Lung (tissue), 11 donors: ENCODE measurements at regions not wholly inside any gene's neighbourhood (a gene's known extent, or its start where the extent isn't known, plus 50 kb on each side); places are given as distances from the start of the nearest gene placed in this dataset.

Source experiments
- ATAC-seq: fragments of 200-7000 bp; cut with Tn5 transposase; one replicate; pipeline ENCODE4 v1.9.1; 2020; ENCODE audit warnings: moderate number of reproducible peaks; ENCODE audit not compliant: insufficient read depth, low FRiP score
- DNase-seq, 3 donors: peaks; one replicate each; pipeline ENCODE4 v3.0.0-alpha.2; 2013 to 2017
- H3K27ac ChIP-seq, 2 donors: one replicate each; pipeline ENCODE4 v1.5.1; 2013; ENCODE audit warnings: mild to moderate bottlenecking in 2 of 2, moderate library complexity in 2 of 2, control low read depth in 1 of 2, inconsistent platforms in 1 of 2, low read depth in 1 of 2, low read length in 1 of 2
- H3K27me3 ChIP-seq, 3 donors: one replicate each; pipeline ENCODE4 v1.5.1; 2013; ENCODE audit warnings: low read length in 2 of 3; ENCODE audit not compliant: control insufficient read depth in 3 of 3, insufficient read depth in 3 of 3
- H3K36me3 ChIP-seq, 4 donors: one replicate each; pipeline ENCODE4 v1.5.1; 2013; ENCODE audit warnings: low read length in 4 of 4, mild to moderate bottlenecking in 1 of 4, moderate library complexity in 1 of 4; ENCODE audit not compliant: control insufficient read depth in 4 of 4, insufficient read depth in 4 of 4
- H3K4me1 ChIP-seq, 5 donors: one replicate each; pipeline ENCODE4 v1.5.1; 2013; ENCODE audit warnings: low read length in 5 of 5, mild to moderate bottlenecking in 2 of 5, moderate library complexity in 1 of 5; ENCODE audit not compliant: control insufficient read depth in 5 of 5, insufficient read depth in 5 of 5
- H3K4me3 ChIP-seq: one replicate; pipeline ENCODE4 v1.5.1; 2013; ENCODE audit warnings: mild to moderate bottlenecking, control low read depth, moderate library complexity
- H3K9ac ChIP-seq, 2 donors: one replicate each; pipeline ENCODE4 v1.5.1; 2013; ENCODE audit warnings: low read length in 2 of 2, control low read depth in 1 of 2; ENCODE audit not compliant: insufficient read depth in 1 of 2
- H3K9me3 ChIP-seq, 4 donors: one replicate each; pipeline ENCODE4 v1.5.1; 2013; ENCODE audit warnings: low read length in 3 of 4, mild to moderate bottlenecking in 1 of 4, moderate library complexity in 1 of 4; ENCODE audit not compliant: control insufficient read depth in 4 of 4, insufficient read depth in 3 of 4
- CTCF ChIP-seq: IDR thresholded peaks from 2 replicates; pipeline ENCODE4 v1.5.1; 2012; ENCODE audit warnings: mild to moderate bottlenecking; ENCODE audit errors: control extremely low read depth, extremely low read depth
- WGBS, 2 donors: extraction: QIAGEN DNeasy Blood & Tissue Kit; methylation state at CpG; one replicate each; pipeline ENCODE4 v1.1.7; 2013; 5-methylcytosine and 5-hydroxymethylcytosine counted together
- donor health status: control.
- donor health status: control.
- donor health status: Bipolar disorder and iron deficiency.
- donor health status: healthy.
- donor health status: DM: yes; HTN: yes; CAD: no.

GRCh38 chr9:73549991-73550390, 398.3 kb downstream of the ANXA1 start:
- ATAC-seq, result no peak
- 47 to 59% methylated on average over 1 of the region's 1 CpG for WGBS, 2 donors

GRCh38 chr9:73553295-73553694, 401.6 kb downstream of the ANXA1 start:
- no peak overlapping the region for H3K4me3 ChIP-seq
- DNase-seq (no peak), ATAC-seq (no peak)
- no peak overlapping the region for H3K27ac ChIP-seq
- no peaks in the 10 kb centered on the region for H3K9me3 ChIP-seq
- no peaks in the 10 kb centered on the region for H3K4me1 ChIP-seq
- no peaks in the 10 kb centered on the region for H3K27me3 ChIP-seq
- no peak for TF ChIP-seq CTCF
- WGBS, 2 donors, result 54 to 66% methylated on average over 3 of the region's 3 CpGs
- H3K9ac ChIP-seq, result no peak overlapping the region
- no peaks in the 10 kb centered on the region for H3K36me3 ChIP-seq

More at GRCh38 chr9:73549991-73550390, 398.3 kb downstream of the ANXA1 start:
- Histone ChIP-seq H3K27ac (no peak overlapping the region), H3K27me3 (no peaks in the 10 kb centered on the region), H3K9ac (no peak overlapping the region), H3K9me3 (no peaks in the 10 kb centered on the region), H3K4me3 (no peak overlapping the region), H3K4me1 (no peaks in the 10 kb centered on the region), H3K36me3 (no peaks in the 10 kb centered on the region)
- no peak for TF ChIP-seq CTCF
- DNase-seq, result no peak

- no peak overlapping the region for H3K27ac ChIP-seq
- no peaks in the 10 kb centered on the region for H3K36me3 ChIP-seq
- TF ChIP-seq CTCF, result no peak
- no peak for DNase-seq
- ATAC-seq, result no peak
- H3K4me3 ChIP-seq, result no peak overlapping the region
- no peaks in the 10 kb centered on the region for H3K9me3 ChIP-seq
- H3K27me3 ChIP-seq, result no peaks in the 10 kb centered on the region
- H3K9ac ChIP-seq, result no peak overlapping the region
- no peaks in the 10 kb centered on the region for H3K4me1 ChIP-seq
Observed at GRCh38 chr9:73558471-73558870, 406.8 kb downstream of the ANXA1 start.

- DNase-seq, result no peak
- 86 to 92% methylated on average over 4 of the region's 4 CpGs for WGBS, 2 donors
- H3K27ac ChIP-seq, result no peak overlapping the region
Observed at GRCh38 chr9:73565026-73565425, 413.4 kb downstream of the ANXA1 start.

More at GRCh38 chr9:73565026-73565425, 413.4 kb downstream of the ANXA1 start:
- no peaks in the 10 kb centered on the region for H3K4me1 ChIP-seq
- no peak overlapping the region for H3K4me3 ChIP-seq
- no peak for ATAC-seq
- no peaks in the 10 kb centered on the region for H3K27me3 ChIP-seq
- TF ChIP-seq CTCF, result no peak
- no peak overlapping the region for H3K9ac ChIP-seq
- H3K36me3 ChIP-seq, result no peaks in the 10 kb centered on the region
- H3K9me3 ChIP-seq, result no peaks in the 10 kb centered on the region
